COR-L47 (cell line): ENCODE measurements at regions not wholly inside any gene's neighbourhood (a gene's known extent, or its start where the extent isn't known, plus 50 kb on each side); places are given as distances from the start of the nearest gene placed in this dataset.
"Not testable (repeated sequence)": the region's sequence is repeated elsewhere in the genome, so short reads cannot be mapped to it uniquely, and the experiment has no call there.

Source experiments
- DNase-seq: peaks from one replicate; lab custom pipeline; 2025; lab: John Stamatoyannopoulos, UW

DNA sequence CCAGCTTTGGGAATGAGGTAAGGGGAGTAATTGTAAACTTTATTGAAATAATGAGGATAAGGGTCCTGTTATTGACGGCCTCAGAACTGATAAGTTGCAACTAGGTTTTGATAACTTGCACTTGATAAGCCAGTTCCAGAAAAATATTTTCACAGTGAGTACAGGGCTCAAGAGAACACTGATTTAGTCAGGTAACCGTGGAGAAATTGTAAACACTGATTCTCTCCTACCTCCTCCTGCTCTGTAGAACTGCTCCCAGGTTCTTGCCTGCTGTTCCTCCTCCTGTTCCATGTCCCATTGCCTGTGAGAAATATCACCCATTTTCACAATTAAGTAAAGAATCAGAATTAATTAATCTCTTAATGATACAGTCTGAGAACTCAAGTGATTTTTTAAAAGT lies 55.0 kb upstream of the CXXC4 start:
- DNase-seq: no peak

DNA sequence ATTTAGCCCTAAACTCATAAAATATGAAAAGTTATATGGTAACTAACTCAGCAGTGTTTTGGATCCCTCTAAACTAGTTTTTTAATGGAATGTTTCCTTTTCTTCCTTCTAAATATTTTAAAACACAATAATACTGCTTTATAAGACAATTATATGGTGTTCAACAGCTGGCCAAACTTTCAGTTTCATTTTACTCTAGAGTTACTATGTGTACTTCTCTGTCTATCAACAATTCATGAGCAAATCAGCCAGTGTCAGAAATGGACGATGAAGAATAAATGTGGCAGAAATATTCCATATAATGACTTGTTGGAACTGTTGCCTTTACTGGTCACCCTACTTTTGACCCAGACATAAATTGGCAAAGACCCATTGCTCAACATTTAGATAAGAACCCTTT lies 64.8 kb upstream of the CXXC4 start:
- no peak for DNase-seq

DNA sequence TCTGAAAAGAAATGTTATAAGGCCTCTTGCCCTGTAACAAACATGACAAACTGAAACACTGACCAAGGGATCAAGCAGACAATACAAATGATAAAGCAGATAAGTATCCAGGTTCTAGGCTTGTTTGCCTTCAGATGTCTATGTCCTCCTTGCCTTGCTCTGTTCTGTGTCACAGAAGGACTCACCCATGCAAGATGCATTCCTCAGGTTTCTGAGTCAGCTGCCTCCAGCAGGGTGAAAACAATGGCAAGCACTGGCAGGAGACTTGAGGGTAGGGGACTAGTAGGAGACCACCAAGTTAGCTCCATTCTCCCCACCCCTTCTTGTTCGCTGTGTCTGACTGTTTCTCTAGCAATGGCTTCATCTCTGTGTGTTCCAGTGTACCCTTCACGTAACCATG lies 76.6 kb upstream of the CXXC4 start:
- DNase-seq: no peak

- DNase-seq: no peak
Observed at GRCh38 chr4:104574371-104574770, 79.7 kb upstream of the CXXC4 start.

DNA sequence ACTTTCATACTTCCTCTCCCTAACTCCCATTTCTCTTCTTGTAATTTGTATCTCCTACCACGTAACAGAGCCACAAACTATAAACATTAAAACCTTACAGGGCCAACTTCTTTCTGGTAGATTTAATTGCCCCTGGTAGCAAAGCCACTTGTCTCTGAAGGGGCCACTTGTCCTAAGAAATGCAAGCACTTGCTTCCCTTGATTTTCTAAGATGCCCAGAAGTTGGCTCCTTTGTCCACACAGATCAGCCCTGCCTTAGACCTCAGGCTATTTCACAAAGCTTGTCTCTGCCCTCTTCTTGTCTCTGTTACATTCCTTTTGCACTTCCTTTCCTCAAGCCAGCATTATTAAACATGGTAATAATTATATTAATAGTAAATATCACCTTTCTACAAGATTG lies 80.6 kb upstream of the CXXC4 start:
- DNase-seq: no peak

- DNase-seq: no peak
Observed at GRCh38 chr4:104577405-104577804, 82.7 kb upstream of the CXXC4 start.

DNA sequence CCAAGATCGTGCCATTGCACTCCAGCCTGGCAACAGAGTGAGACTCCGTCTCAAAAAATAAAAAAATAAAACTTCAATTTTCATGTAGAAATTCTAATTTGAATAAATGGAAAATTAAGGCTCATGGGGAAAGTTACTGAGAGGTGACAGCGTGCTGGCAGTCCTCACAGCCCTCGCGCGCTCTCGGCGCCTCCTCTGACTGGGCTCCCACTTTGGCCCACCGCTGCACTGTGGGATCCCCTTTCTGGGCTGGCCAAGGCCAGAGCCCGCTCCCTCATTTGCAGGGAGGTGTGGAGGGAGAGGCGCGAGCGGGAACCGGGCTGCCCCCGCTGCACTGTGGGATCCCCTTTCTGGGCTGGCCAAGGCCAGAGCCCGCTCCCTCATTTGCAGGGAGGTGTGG lies 86.8 kb upstream of the CXXC4 start:
- not testable (repeated sequence) for DNase-seq

GRCh38 chr4:104582056-104582455 lies 87.4 kb upstream of the CXXC4 start:
- DNase-seq: not testable (repeated sequence)

- peak; percentile 45 for DNase-seq
Observed at GRCh38 chr4:104589264-104589868, 94.7 kb upstream of the CXXC4 start.

DNA sequence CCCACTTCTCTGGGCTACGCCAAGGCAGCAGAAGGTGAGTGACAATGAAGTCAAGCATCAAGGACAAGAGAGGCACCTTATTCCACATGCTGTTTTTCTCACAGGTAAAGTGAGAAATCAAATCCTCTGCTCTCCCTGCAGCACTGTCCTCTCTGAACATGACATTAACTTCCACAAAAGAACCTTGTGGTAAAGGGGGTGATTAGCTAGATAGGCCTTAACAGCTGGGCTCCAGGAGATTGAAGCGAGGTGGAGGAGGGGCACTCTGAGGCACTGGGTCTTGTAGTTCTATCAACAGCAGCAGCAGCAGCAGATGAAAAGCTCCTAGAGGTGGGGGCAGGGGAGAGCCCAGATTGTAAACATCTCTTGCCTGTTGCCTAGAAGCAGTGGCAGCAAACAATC lies 96.8 kb upstream of the CXXC4 start:
- peak; percentile 96 for DNase-seq

DNA sequence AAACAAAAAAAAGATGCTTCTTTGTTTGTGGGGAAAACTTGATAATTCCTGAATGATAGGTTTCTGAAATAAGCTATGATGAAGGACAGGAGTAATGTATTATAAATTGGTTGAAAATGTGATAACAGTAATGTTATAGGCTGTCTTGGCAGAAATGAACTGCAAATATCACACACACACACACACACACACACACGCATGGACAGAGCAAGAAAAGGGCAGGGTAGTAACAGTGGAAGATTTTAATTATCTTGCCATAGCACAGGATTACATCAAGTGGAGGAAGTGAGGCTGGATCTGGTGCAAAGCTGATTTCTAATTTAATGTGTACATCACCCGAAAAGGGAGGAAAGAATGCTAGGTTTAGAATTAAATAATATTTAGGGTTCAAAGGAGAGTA lies 97.5 kb upstream of the CXXC4 start:
- DNase-seq: no peak

GRCh38 chr4:104593019-104593418 lies 98.3 kb upstream of the CXXC4 start:
- no peak for DNase-seq

GRCh38 chr4:104596189-104596588 lies 101.5 kb upstream of the CXXC4 start:
- no peak for DNase-seq

- no peak for DNase-seq
Observed at GRCh38 chr4:104615496-104615895, 120.8 kb upstream of the CXXC4 start.

- DNase-seq: no peak
Observed at GRCh38 chr4:104615926-104616325, 121.2 kb upstream of the CXXC4 start.

DNA sequence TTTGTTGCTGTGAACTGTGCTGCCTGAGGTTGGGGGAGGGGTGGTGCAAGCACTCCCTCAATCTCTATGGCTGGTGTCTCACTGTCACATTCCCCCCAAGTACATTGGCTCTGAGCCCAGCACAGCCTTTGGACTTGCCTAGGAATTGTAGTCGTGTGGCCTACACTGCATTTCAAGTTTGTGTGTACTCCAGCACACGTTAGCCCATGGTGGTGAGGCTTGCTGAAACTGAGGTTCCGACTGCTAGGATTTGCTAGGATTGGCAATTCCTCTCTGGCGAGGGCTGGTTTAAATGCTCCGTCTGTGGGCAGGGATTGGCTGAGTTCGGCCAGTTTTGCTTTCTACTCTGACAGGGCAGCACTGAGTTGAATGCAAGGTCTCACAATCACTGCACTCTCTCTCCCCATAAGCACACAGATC lies 121.7 kb upstream of the CXXC4 start:
- DNase-seq: no peak

- no peak for DNase-seq
Observed at GRCh38 chr4:104625706-104626105, 131.0 kb upstream of the CXXC4 start.

DNA sequence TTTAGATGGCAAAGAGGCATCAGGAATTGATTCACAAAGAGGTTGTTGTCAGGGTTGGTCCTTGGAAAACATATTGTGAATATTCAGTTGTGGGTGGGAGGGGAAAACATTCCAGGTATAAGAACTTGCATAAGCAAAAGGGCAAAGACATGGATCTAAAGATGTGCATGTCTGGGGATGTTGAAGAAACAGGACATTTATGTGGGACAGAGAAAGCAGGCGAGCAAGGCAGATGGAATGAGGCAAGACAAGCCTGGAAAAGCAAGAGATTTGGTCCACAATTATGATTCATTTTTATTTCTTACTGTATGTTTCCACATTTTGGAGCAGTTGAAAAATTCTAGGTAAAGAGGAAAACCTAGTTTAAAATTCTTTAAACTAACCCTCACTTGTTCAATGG lies 134.9 kb upstream of the CXXC4 start:
- DNase-seq: no peak

- DNase-seq: no peak
Observed at GRCh38 chr4:104630272-104630671, 135.6 kb upstream of the CXXC4 start.

DNA sequence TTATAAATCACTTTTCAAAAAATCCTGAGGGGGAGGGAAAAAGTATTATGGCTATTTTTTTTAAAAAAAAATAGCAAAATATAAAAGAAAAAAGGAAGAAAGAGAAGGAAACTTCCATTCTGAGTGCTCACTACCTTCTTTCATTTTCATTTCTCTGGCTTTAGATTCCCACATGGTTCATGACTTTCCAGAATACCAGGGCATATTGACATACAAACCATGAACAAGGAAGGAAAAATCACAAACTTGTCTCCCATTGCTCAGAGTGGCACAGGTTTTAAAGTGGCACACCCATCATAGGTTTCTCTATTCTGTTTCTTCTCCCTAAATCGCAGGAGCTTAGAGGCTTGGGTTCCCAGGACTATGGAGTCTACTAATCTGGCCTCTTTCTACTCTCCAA lies 136.3 kb upstream of the CXXC4 start:
- no peak for DNase-seq

- peak; percentile 65 for DNase-seq
Observed at GRCh38 chr4:104641418-104641817, 146.7 kb upstream of the CXXC4 start.

DNA sequence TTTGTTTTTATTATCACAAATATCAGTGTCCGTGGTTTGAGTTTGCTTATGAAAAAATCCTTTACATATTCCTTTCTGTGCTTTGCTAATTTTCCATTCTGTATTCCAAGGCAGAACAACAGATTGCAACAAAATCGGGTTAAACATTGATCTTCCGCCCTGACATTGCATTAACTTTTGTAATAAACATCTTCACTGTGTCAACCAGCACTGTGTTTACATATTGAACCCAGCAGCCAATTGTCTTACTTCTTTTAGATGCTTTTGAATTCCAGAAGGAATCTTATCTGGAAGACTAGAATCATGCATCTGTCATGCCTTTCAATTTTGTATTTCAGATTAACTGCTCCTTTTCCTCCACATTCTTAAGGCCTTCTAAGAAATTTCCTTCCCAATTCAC lies 147.8 kb upstream of the CXXC4 start:
- no peak for DNase-seq

DNA sequence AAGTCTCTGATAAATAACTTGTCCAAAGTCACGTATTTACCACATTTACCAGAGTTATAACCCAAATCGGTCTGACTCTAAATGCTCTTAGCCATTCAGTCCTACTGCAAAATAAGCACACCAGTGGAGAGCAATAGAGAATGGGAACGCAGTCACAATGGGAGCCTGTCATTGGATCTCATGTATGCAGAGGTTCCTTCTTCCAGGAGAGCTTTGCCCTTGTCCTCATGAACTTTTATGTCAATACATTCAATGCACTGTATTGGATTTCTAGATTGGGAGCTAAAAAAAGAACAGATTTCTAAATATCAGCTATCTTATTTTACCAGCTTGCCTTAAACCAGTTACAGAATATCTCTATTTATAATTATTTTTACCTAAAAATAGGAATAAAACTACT lies 149.1 kb upstream of the CXXC4 start:
- DNase-seq: no peak

GRCh38 chr4:104649631-104650030 lies 154.9 kb upstream of the CXXC4 start:
- no peak for DNase-seq

DNA sequence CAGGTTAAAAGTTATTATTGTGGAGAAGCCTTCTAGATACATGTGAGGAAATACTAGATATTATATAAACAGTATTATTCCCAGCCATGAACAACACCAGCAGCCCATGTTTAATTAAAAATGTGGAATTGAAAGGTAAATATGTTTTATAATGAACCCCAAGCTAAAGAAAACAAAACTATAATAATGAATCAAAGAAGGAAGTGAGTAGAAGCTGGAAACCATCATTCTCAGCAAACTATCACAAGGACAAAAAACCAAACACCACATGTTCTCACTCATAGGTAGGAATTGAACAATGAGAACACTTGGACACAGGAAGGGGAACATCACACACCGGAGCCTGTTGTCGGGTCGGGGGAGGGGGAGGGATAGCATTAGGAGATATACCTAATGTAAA lies 167.6 kb upstream of the CXXC4 start:
- DNase-seq: not testable (repeated sequence)
